ENCODE measurements at regions not wholly inside any gene's neighbourhood (a gene's known extent, or its start where the extent isn't known, plus 50 kb on each side); places are given as distances from the start of the nearest gene placed in this dataset.

DNA sequence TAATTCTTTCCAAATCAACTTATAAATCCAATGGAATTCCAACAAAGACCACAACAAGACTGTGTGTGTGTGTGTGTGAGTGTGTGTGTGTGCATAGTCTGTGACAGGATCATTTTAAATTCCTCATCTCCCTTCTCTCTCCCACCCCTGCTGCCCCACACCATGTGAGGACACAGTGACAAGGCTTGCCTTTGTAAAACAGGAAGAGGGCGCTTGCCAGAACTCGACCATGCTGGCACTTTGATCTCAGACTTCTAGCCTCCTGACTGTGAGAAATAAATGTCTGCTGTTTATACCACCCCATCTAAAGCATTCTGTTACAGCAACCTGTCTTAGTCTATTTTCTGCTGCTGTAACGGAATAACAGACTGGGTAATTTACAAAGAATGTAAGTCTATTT is 99.1 kb downstream of the NSMCE3 start:
- TF ChIP-seq, protein P1, sequence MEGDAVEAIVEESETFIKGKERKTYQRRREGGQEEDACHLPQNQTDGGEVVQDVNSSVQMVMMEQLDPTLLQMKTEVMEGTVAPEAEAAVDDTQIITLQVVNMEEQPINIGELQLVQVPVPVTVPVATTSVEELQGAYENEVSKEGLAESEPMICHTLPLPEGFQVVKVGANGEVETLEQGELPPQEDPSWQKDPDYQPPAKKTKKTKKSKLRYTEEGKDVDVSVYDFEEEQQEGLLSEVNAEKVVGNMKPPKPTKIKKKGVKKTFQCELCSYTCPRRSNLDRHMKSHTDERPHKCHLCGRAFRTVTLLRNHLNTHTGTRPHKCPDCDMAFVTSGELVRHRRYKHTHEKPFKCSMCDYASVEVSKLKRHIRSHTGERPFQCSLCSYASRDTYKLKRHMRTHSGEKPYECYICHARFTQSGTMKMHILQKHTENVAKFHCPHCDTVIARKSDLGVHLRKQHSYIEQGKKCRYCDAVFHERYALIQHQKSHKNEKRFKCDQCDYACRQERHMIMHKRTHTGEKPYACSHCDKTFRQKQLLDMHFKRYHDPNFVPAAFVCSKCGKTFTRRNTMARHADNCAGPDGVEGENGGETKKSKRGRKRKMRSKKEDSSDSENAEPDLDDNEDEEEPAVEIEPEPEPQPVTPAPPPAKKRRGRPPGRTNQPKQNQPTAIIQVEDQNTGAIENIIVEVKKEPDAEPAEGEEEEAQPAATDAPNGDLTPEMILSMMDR (IDR thresholded peaks at IDR 0.05; ENCODE audit: insufficient read depth, low read depth, low read length, missing control alignments), result no peak
- DNase-seq (ENCODE audit: low read depth), result no peak
- H3K4me3 ChIP-seq (ENCODE audit: low read length), result no peak overlapping the region

Data from epithelial cell of esophagus (primary cell).